DOHH2 (cell line): ENCODE measurements at regions not wholly inside any gene's neighbourhood (a gene's known extent, or its start where the extent isn't known, plus 50 kb on each side); places are given as distances from the start of the nearest gene placed in this dataset.

Experiments used
- H3F3A ChIP-seq: fragments of 200-600 bp; sonication (generic), shearing (Covaris generic); 2 replicates; pipeline ENCODE4 v1.6.0; 2016; ENCODE audit warnings: antibody characterized with exemption, mild to moderate bottlenecking; ENCODE audit not compliant: control insufficient read depth, insufficient read depth
- H3K27ac ChIP-seq: fragments of 200-600 bp; sonication (generic); 2 replicates; pipeline ENCODE4 v1.5.1; 2014; ENCODE audit warnings: low read depth, mild to moderate bottlenecking, low read length, moderate library complexity
- H3K27me3 ChIP-seq: fragments of 200-600 bp; sonication (generic); 2 replicates; pipeline ENCODE4 v1.6.1; 2014; ENCODE audit warnings: mild to moderate bottlenecking, low read length, mixed read lengths; ENCODE audit not compliant: control insufficient read depth
- H3K36me3 ChIP-seq: fragments of 200-600 bp; sonication (generic); 2 replicates; pipeline ENCODE4 v1.6.1; 2014; ENCODE audit warnings: mild to moderate bottlenecking, low read length, moderate library complexity, mixed read lengths; ENCODE audit not compliant: control insufficient read depth
- H3K4me1 ChIP-seq: fragments of 200-600 bp; sonication (generic); 2 replicates; pipeline ENCODE4 v1.6.1; 2014; ENCODE audit warnings: mild to moderate bottlenecking, low read length, mixed read lengths; ENCODE audit not compliant: control insufficient read depth
- H3K4me2 ChIP-seq: fragments of 200-600 bp; sonication (generic); 2 replicates; pipeline ENCODE4 v1.6.0; 2014; ENCODE audit warnings: mild to moderate bottlenecking, low read length, moderate library complexity
- H3K4me3 ChIP-seq: fragments of 200-600 bp; sonication (generic); 2 replicates; pipeline ENCODE4 v1.5.1; 2014; ENCODE audit warnings: mild to moderate bottlenecking, low read length, mixed read lengths
- H3K79me2 ChIP-seq: fragments of 200-600 bp; sonication (generic); 2 replicates; pipeline ENCODE4 v1.6.1; 2014; ENCODE audit warnings: mild to moderate bottlenecking, low read length, mixed read lengths; ENCODE audit not compliant: control insufficient read depth
- H3K9me2 ChIP-seq: fragments of 200-600 bp; sonication (generic); replicated peaks from 2 replicates; pipeline ENCODE4 v1.6.1; 2014; ENCODE audit warnings: mild to moderate bottlenecking, low read length, mixed read lengths; ENCODE audit not compliant: control insufficient read depth
- H3K9me3 ChIP-seq: fragments of 200-600 bp; sonication (generic); 2 replicates; pipeline ENCODE4 v1.6.1; 2014; ENCODE audit warnings: antibody characterized with exemption, low read length, mixed read lengths; ENCODE audit not compliant: control insufficient read depth, insufficient read depth
- H4K20me1 ChIP-seq: fragments of 200-600 bp; sonication (generic); 2 replicates; pipeline ENCODE4 v1.6.0; 2014; ENCODE audit warnings: low read depth, mild to moderate bottlenecking, antibody characterized with exemption, low read length, moderate library complexity; ENCODE audit not compliant: control insufficient read depth, insufficient read depth
- CTCF ChIP-seq: fragments of 200-600 bp; sonication (generic); IDR thresholded peaks from one replicate; pipeline ENCODE4 v1.5.1; 2014; ENCODE audit warnings: antibody characterized with exemption, mild to moderate bottlenecking, low read depth, low read length; ENCODE audit not compliant: poor library complexity, severe bottlenecking
- EZH2phosphoT487 ChIP-seq: fragments of 200-600 bp; sonication (generic); IDR thresholded peaks from 2 replicates; pipeline ENCODE4 v1.6.1; 2017; ENCODE audit warnings: borderline replicate concordance, mild to moderate bottlenecking, antibody characterized with exemption, low read length, moderate library complexity, mixed read lengths

GRCh38 chr2:65985986-65986385 is 448.9 kb upstream of the MEIS1 start:
- TF ChIP-seq EZH2phosphoT487 (no peak), CTCF (no peak)
- Histone ChIP-seq H3F3A (no peaks in the 10 kb centered on the region), H3K79me2 (no peaks in the 10 kb centered on the region), H3K4me2 (no peak overlapping the region), H3K27me3 (no peaks in the 10 kb centered on the region), H3K27ac (no peak overlapping the region), H3K4me3 (no peak overlapping the region), H3K9me3 (no peaks in the 10 kb centered on the region; the same call in 1 of the 2 replicates), H3K36me3 (no peaks in the 10 kb centered on the region), H4K20me1 (no peaks in the 10 kb centered on the region), H3K4me1 (no peaks in the 10 kb centered on the region), H3K9me2 (no peaks in the 10 kb centered on the region)

- H3K9me3 ChIP-seq = no peaks in the 10 kb centered on the region
- no peak overlapping the region for H3K27ac ChIP-seq
- H3K9me2 ChIP-seq = no peaks in the 10 kb centered on the region
- H3K4me3 ChIP-seq = no peak overlapping the region
- H3K36me3 ChIP-seq = no peaks in the 10 kb centered on the region
- TF ChIP-seq CTCF = no peak
- TF ChIP-seq EZH2phosphoT487 = no peak
- no peaks in the 10 kb centered on the region for H3K4me1 ChIP-seq
- no peaks in the 10 kb centered on the region for H3F3A ChIP-seq
- H4K20me1 ChIP-seq = no peaks in the 10 kb centered on the region
- no peaks in the 10 kb centered on the region for H3K27me3 ChIP-seq
- H3K4me2 ChIP-seq = no peak overlapping the region
- no peaks in the 10 kb centered on the region for H3K79me2 ChIP-seq
Measured at GRCh38 chr2:65980531-65980930, 454.4 kb upstream of the MEIS1 start.

GRCh38 chr2:65979446-65979845 is 455.5 kb upstream of the MEIS1 start:
- no peaks in the 10 kb centered on the region for H3K79me2 ChIP-seq
- H3F3A ChIP-seq = no peaks in the 10 kb centered on the region
- no peak overlapping the region for H3K4me2 ChIP-seq
- no peaks in the 10 kb centered on the region for H4K20me1 ChIP-seq
- H3K27me3 ChIP-seq = no peaks in the 10 kb centered on the region
- TF ChIP-seq EZH2phosphoT487 (no peak), CTCF (no peak)
- H3K27ac ChIP-seq = no peak overlapping the region
- H3K9me3 ChIP-seq = no peaks in the 10 kb centered on the region
- H3K4me3 ChIP-seq = no peak overlapping the region
- no peaks in the 10 kb centered on the region for H3K4me1 ChIP-seq
- H3K36me3 ChIP-seq = no peaks in the 10 kb centered on the region
- H3K9me2 ChIP-seq = no peaks in the 10 kb centered on the region
